Right lobe of liver (tissue), 4 donors: ENCODE measurements at regions not wholly inside any gene's neighbourhood (a gene's known extent, or its start where the extent isn't known, plus 50 kb on each side); places are given as distances from the start of the nearest gene placed in this dataset.

ENCODE experiments used
- POLR2A ChIP-seq: fragments of 450-650 bp; IDR thresholded peaks from one replicate; pipeline ENCODE4 v1.6.1; 2017; ENCODE audit warnings: antibody characterized with exemption, mild to moderate bottlenecking
- TF ChIP-seq, protein P1 (sequence below), 4 donors: fragments of 200-600 bp in 3 of 4; fragments of 450-650 bp in 1 of 4; IDR thresholded peaks; one replicate each; pipeline versions ENCODE4 v1.5.1 to v1.8.0; 2016 to 2022; ENCODE audit warnings: antibody characterized with exemption in 4 of 4, mild to moderate bottlenecking in 2 of 4
- donor health status: DM: no; HTN: no; CAD: no.
- donor health status: DM: no; HTN: no; CAD: no.
- donor health status: DM: no; HTN: yes; CAD: no.

- TF ChIP-seq POLR2A = no peak
- TF ChIP-seq, protein P1, sequence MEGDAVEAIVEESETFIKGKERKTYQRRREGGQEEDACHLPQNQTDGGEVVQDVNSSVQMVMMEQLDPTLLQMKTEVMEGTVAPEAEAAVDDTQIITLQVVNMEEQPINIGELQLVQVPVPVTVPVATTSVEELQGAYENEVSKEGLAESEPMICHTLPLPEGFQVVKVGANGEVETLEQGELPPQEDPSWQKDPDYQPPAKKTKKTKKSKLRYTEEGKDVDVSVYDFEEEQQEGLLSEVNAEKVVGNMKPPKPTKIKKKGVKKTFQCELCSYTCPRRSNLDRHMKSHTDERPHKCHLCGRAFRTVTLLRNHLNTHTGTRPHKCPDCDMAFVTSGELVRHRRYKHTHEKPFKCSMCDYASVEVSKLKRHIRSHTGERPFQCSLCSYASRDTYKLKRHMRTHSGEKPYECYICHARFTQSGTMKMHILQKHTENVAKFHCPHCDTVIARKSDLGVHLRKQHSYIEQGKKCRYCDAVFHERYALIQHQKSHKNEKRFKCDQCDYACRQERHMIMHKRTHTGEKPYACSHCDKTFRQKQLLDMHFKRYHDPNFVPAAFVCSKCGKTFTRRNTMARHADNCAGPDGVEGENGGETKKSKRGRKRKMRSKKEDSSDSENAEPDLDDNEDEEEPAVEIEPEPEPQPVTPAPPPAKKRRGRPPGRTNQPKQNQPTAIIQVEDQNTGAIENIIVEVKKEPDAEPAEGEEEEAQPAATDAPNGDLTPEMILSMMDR (IDR thresholded peaks at IDR 0.05) = no peak
Measured at GRCh38 chr3:86257955-86258641, 732.9 kb downstream of the VGLL3 start.
